Trophoblast cell (in vitro differentiated cells and primary cell): ENCODE measurements at regions not wholly inside any gene's neighbourhood (a gene's known extent, or its start where the extent isn't known, plus 50 kb on each side); places are given as distances from the start of the nearest gene placed in this dataset.

Source experiments
- DNase-seq, 2 donors: peaks; one replicate each; pipeline ENCODE4 v3.0.0-alpha.2; 2016
- H2AFZ ChIP-seq: 2 replicates; pipeline ENCODE4 v1.6.1; 2013; ENCODE audit warnings: low read length, moderate library complexity, mild to moderate bottlenecking; ENCODE audit not compliant: insufficient read depth, poor library complexity
- H2AK5ac ChIP-seq: 2 replicates; pipeline ENCODE4 v1.6.1; 2013; ENCODE audit warnings: mild to moderate bottlenecking, low read length
- H2BK120ac ChIP-seq: 2 replicates; pipeline ENCODE4 v1.6.1; 2013; ENCODE audit warnings: low read length, mild to moderate bottlenecking, moderate library complexity; ENCODE audit not compliant: insufficient read depth, poor library complexity
- H2BK12ac ChIP-seq: 2 replicates; pipeline ENCODE4 v1.6.1; 2013; ENCODE audit warnings: mild to moderate bottlenecking, low read length, moderate library complexity
- H2BK5ac ChIP-seq: 2 replicates; pipeline ENCODE4 v1.6.1; 2013; ENCODE audit warnings: low read length, low read depth, moderate library complexity, mild to moderate bottlenecking; ENCODE audit not compliant: poor library complexity
- H3K14ac ChIP-seq: 2 replicates; pipeline ENCODE4 v1.6.1; 2013; ENCODE audit warnings: mild to moderate bottlenecking, low read length
- H3K18ac ChIP-seq: 2 replicates; pipeline ENCODE4 v1.6.1; 2013; ENCODE audit warnings: mild to moderate bottlenecking, low read length
- H3K23ac ChIP-seq: 2 replicates; pipeline ENCODE4 v1.6.1; 2013; ENCODE audit warnings: low read length
- H3K27ac ChIP-seq: 2 replicates; pipeline ENCODE4 v1.5.1; 2013; ENCODE audit warnings: low read depth, mild to moderate bottlenecking, inconsistent platforms, low read length, moderate library complexity
- H3K27me3 ChIP-seq: 2 replicates; pipeline ENCODE4 v1.6.1; 2013; ENCODE audit warnings: inconsistent platforms, mild to moderate bottlenecking, low read length, moderate library complexity; ENCODE audit not compliant: insufficient read depth
- H3K36me3 ChIP-seq, 2 experiments: 1 replicate in 1 of 2; 2 replicates in 1 of 2; pipeline ENCODE4 v1.6.1; 2013; ENCODE audit warnings: low read length in 2 of 2, mild to moderate bottlenecking in 2 of 2, moderate library complexity in 1 of 2; ENCODE audit not compliant: insufficient read depth in 2 of 2, control insufficient read depth in 1 of 2
- H3K4ac ChIP-seq: 2 replicates; pipeline ENCODE4 v1.6.1; 2013; ENCODE audit warnings: low read depth, mild to moderate bottlenecking, low read length, moderate library complexity
- H3K4me1 ChIP-seq, 2 experiments: 1 replicate in 1 of 2; 2 replicates in 1 of 2; pipeline ENCODE4 v1.6.1; 2013; ENCODE audit warnings: low read length in 2 of 2, mild to moderate bottlenecking in 2 of 2, moderate library complexity in 1 of 2; ENCODE audit not compliant: insufficient read depth in 2 of 2, control insufficient read depth in 1 of 2
- H3K4me2 ChIP-seq: 2 replicates; pipeline ENCODE4 v1.6.1; 2013; ENCODE audit warnings: inconsistent platforms, mild to moderate bottlenecking, low read length, moderate library complexity
- H3K4me3 ChIP-seq: 2 replicates; pipeline ENCODE4 v1.5.1; 2013; ENCODE audit warnings: mild to moderate bottlenecking, low read depth, low read length, inconsistent platforms
- H3K79me1 ChIP-seq: one replicate; pipeline ENCODE4 v1.6.1; 2013; ENCODE audit warnings: low read length
- H3K79me2 ChIP-seq: 2 replicates; pipeline ENCODE4 v1.6.1; 2013; ENCODE audit warnings: low read length, mild to moderate bottlenecking; ENCODE audit not compliant: control insufficient read depth, insufficient read depth, poor library complexity
- H3K9ac ChIP-seq: 2 replicates; pipeline ENCODE4 v1.6.1; 2013; ENCODE audit warnings: mild to moderate bottlenecking, low read length
- H3K9me3 ChIP-seq: 2 replicates; pipeline ENCODE4 v1.6.1; 2013; ENCODE audit warnings: low read depth, mild to moderate bottlenecking, control low read depth, inconsistent platforms, low read length; ENCODE audit not compliant: insufficient read depth
- H4K12ac ChIP-seq: 2 replicates; pipeline ENCODE4 v1.6.1; 2013; ENCODE audit warnings: low read depth, mild to moderate bottlenecking, low read length, moderate library complexity
- H4K8ac ChIP-seq: 2 replicates; pipeline ENCODE4 v1.6.1; 2013; ENCODE audit warnings: low read depth, mild to moderate bottlenecking, low read length, moderate library complexity
- H4K91ac ChIP-seq: one replicate; pipeline ENCODE4 v1.6.1; 2013; ENCODE audit warnings: low read depth, mild to moderate bottlenecking, low read length, moderate library complexity
- WGBS: extraction: QIAGEN DNeasy Blood & Tissue Kit; methylation state at CpG from one replicate; pipeline ENCODE4 v1.1.7; 2013; ENCODE audit warnings: missing lambda C conversion rate; ENCODE audit not compliant: insufficient read length, insufficient coverage; ENCODE audit errors: extremely low coverage; 5-methylcytosine and 5-hydroxymethylcytosine counted together

DNA sequence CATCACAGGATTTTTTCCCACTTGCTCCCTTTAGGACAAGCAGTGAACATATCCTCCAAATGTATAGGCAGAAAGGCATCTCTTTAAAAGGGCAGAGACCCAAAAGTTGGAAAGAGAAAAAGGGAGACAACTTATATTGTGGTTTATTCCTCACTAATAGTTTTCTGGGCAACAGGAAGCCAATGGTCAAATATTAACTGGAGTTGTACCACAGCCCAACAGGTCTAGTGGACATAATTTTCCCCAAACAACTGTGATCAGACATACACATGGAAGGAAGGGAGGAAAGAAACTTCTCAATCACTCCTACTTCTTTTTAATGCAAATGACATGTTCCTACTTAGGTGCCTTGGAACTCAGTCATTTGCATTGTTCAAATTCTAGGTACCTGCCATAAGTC is 78.4 kb downstream of the SOX9 start:
- H4K12ac ChIP-seq = no peak overlapping the region
- no peaks in the 10 kb centered on the region for H3K79me2 ChIP-seq
- no peak overlapping the region for H2BK5ac ChIP-seq
- H3K27ac ChIP-seq = no peak overlapping the region
- H3K9me3 ChIP-seq = peaks cover 2% of the 10 kb centered on the region
- H3K4me1 ChIP-seq = no peaks in the 10 kb centered on the region
- no peak overlapping the region for H3K14ac ChIP-seq
- no peak overlapping the region for H3K4me3 ChIP-seq
- no peaks in the 10 kb centered on the region for H3K36me3 ChIP-seq
- H4K8ac ChIP-seq = no peak overlapping the region
- no peak overlapping the region for H2BK120ac ChIP-seq
- no peak overlapping the region for H2AFZ ChIP-seq
- H2AK5ac ChIP-seq = no peak overlapping the region
- DNase-seq = no peak
- H2BK12ac ChIP-seq = no peak overlapping the region
- no peaks in the 10 kb centered on the region for H3K79me1 ChIP-seq
- H4K91ac ChIP-seq = no peak overlapping the region
- no peak overlapping the region for H3K23ac ChIP-seq
- H3K9ac ChIP-seq = no peak overlapping the region
- H3K18ac ChIP-seq = no peak overlapping the region
- no peaks in the 10 kb centered on the region for H3K27me3 ChIP-seq
- no peak overlapping the region for H3K4ac ChIP-seq
- no peak overlapping the region for H3K4me2 ChIP-seq

DNA sequence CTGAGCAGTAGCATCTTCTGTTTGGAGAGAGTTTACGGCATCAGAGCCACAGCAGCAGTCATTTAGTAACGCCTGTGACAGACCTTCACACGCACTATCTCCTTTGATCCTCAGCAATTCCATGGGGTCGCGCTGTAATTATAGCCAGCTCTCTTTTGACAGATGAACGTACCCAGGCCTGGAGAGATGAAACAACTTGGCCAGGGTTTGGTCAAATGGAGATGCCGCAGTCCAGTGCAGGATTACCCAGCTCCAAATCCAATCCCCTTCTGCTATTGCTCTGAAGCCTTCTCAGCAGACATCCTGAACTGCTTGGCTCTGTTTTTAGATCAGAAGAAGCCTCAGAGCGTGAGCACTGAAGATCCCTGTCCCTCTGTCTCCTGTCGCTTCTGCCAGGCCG is 83.9 kb downstream of the SOX9 start:
- H3K27me3 ChIP-seq = no peaks in the 10 kb centered on the region
- no peaks in the 10 kb centered on the region for H3K36me3 ChIP-seq
- H3K79me1 ChIP-seq = no peaks in the 10 kb centered on the region
- H3K9me3 ChIP-seq = no peaks in the 10 kb centered on the region
- DNase-seq = no peak
- no peak overlapping the region for H3K4me2 ChIP-seq
- no peak overlapping the region for H2AFZ ChIP-seq
- no peak overlapping the region for H2AK5ac ChIP-seq
- H2BK120ac ChIP-seq = no peak overlapping the region
- H2BK12ac ChIP-seq = no peak overlapping the region
- no peak overlapping the region for H4K91ac ChIP-seq
- H3K14ac ChIP-seq = no peak overlapping the region
- no peak overlapping the region for H3K4me3 ChIP-seq
- WGBS = no CpG with 5 or more reads among the region's 10 CpGs
- no peak overlapping the region for H4K12ac ChIP-seq
- H3K23ac ChIP-seq = no peak overlapping the region
- no peaks in the 10 kb centered on the region for H3K4me1 ChIP-seq
- H2BK5ac ChIP-seq = no peak overlapping the region
- H3K79me2 ChIP-seq = no peaks in the 10 kb centered on the region
- no peak overlapping the region for H3K9ac ChIP-seq
- no peak overlapping the region for H4K8ac ChIP-seq
- H3K27ac ChIP-seq = no peak overlapping the region
- H3K18ac ChIP-seq = no peak overlapping the region
- no peak overlapping the region for H3K4ac ChIP-seq

DNA sequence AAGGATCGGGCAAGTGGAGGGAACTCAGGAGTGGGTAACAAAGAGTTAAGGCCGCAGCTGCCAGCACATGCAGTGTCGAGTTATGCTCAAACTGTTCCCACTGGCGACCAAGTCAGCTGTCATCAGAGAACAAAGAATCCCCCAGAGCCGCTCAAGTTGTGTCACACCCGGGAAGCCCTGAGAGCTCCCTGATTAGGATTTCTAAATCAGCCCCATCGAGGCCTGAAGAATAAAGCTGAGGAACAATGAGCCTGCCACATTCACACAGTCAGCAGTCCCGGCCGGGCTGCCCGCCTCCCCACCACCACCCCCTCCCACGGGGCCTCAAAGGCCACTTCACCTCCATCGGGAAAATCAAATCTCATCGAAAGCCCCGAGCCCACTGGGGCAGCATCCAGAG is 84.5 kb downstream of the SOX9 start:
- no peak for DNase-seq
- Histone ChIP-seq H3K14ac (no peak overlapping the region), H2AK5ac (no peak overlapping the region), H3K36me3 (no peaks in the 10 kb centered on the region), H3K9ac (no peak overlapping the region), H3K9me3 (no peaks in the 10 kb centered on the region), H3K4me2 (no peak overlapping the region), H3K79me2 (no peaks in the 10 kb centered on the region), H2BK5ac (no peak overlapping the region), H2BK120ac (no peak overlapping the region), H3K4me1 (no peaks in the 10 kb centered on the region), H4K12ac (no peak overlapping the region), H3K27ac (no peak overlapping the region), H4K91ac (no peak overlapping the region), H3K4ac (no peak overlapping the region), H3K4me3 (no peak overlapping the region), H3K18ac (no peak overlapping the region), H2AFZ (no peak overlapping the region), H2BK12ac (no peak overlapping the region), H3K79me1 (no peaks in the 10 kb centered on the region), H3K27me3 (no peaks in the 10 kb centered on the region), H3K23ac (no peak overlapping the region), H4K8ac (no peak overlapping the region)
- no CpG with 5 or more reads among the region's 14 CpGs for WGBS

DNA sequence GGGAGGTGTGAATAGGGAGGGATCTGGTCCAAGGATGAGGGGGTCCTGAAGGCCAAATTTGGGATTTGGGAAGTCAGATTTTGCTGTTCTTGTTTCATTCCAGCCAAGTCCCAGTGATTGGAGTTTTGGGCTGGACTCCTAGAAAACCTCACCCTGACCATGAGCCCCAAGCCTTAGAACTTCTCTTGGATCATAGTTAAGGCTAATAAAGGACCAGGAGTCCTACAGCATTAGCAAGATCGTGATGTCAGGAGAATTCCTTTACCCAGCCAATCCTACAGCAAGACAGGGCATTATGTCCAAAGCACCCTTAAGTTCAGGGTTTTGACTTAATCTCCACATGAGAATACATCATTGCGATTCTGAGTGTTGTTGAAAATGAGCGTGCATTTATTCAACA is 85.0 kb downstream of the SOX9 start:
- H3K4me1 ChIP-seq = no peaks in the 10 kb centered on the region
- H3K27me3 ChIP-seq = no peaks in the 10 kb centered on the region
- no peak overlapping the region for H3K9ac ChIP-seq
- DNase-seq = no peak
- no peak overlapping the region for H3K18ac ChIP-seq
- H3K79me1 ChIP-seq = no peaks in the 10 kb centered on the region
- WGBS = no CpG with 5 or more reads among the region's 3 CpGs
- no peak overlapping the region for H2BK120ac ChIP-seq
- no peak overlapping the region for H2AK5ac ChIP-seq
- H3K9me3 ChIP-seq = no peaks in the 10 kb centered on the region
- H2AFZ ChIP-seq = no peak overlapping the region
- no peak overlapping the region for H4K91ac ChIP-seq
- H2BK5ac ChIP-seq = no peak overlapping the region
- H3K27ac ChIP-seq = no peak overlapping the region
- no peak overlapping the region for H4K12ac ChIP-seq
- H2BK12ac ChIP-seq = no peak overlapping the region
- no peak overlapping the region for H3K14ac ChIP-seq
- H3K23ac ChIP-seq = no peak overlapping the region
- H3K4me2 ChIP-seq = no peak overlapping the region
- no peak overlapping the region for H4K8ac ChIP-seq
- H3K79me2 ChIP-seq = no peaks in the 10 kb centered on the region
- no peak overlapping the region for H3K4ac ChIP-seq
- no peak overlapping the region for H3K4me3 ChIP-seq
- no peaks in the 10 kb centered on the region for H3K36me3 ChIP-seq

DNA sequence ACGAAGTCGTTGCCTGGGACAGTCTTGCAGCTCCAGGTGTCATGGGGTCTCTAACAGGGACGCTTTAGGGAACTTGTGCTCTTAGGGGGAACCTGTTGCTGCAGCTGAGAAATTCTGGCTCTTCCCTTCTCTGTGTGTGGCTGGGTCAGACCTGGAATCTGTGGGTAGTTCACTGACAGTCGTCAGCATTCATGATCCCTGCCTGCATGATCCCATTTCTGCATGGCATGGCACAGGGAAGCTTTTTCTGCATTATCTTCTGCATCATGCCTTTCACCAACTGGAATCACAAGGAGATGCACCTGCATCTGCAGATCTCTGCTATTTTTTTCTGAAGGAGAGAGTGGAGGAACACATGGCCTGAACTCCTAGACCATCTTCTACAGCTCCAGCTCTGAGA is 85.6 kb downstream of the SOX9 start:
- Histone ChIP-seq H3K79me1 (no peaks in the 10 kb centered on the region), H3K9ac (no peak overlapping the region), H2BK120ac (no peak overlapping the region), H4K8ac (no peak overlapping the region), H3K27ac (no peak overlapping the region), H2BK12ac (no peak overlapping the region), H3K4me2 (no peak overlapping the region), H3K23ac (no peak overlapping the region), H4K91ac (no peak overlapping the region), H3K4me1 (no peaks in the 10 kb centered on the region), H3K14ac (no peak overlapping the region), H2AFZ (no peak overlapping the region), H3K4ac (no peak overlapping the region), H3K9me3 (no peaks in the 10 kb centered on the region), H3K27me3 (no peaks in the 10 kb centered on the region), H4K12ac (no peak overlapping the region), H3K36me3 (no peaks in the 10 kb centered on the region), H3K79me2 (no peaks in the 10 kb centered on the region), H3K18ac (no peak overlapping the region), H3K4me3 (no peak overlapping the region), H2BK5ac (no peak overlapping the region), H2AK5ac (no peak overlapping the region)
- no CpG with 5 or more reads among the region's 4 CpGs for WGBS
- DNase-seq = no peak
